Pancreas (tissue), 10 donors: ENCODE measurements at regions not wholly inside any gene's neighbourhood (a gene's known extent, or its start where the extent isn't known, plus 50 kb on each side); places are given as distances from the start of the nearest gene placed in this dataset.
A peak's percentile ranks its signal among the peaks of the same experiment; 100 is the strongest.

Experiments used
- ATAC-seq, 4 donors: fragments of 200-7000 bp; cut with Tn5 transposase; one replicate each; pipeline versions ENCODE4 v1.8.0 to v1.9.1; 2020; ENCODE audit warnings: mild to moderate bottlenecking in 4 of 4, moderate library complexity in 4 of 4
- DNase-seq, 6 donors: peaks; one replicate each; pipeline ENCODE4 v3.0.0-alpha.2; 2020
- FAIRE-seq: peaks from 2 replicates; lab custom pipeline; 2012; peaks lifted over from hg19 to GRCh38; lab: Jason Lieb, UNC
- H3K27ac ChIP-seq, 4 donors: fragments of 200-600 bp; sonication (generic); 1 replicate in 3 of 4; 2 replicates in 1 of 4; pipeline versions ENCODE4 v1.5.0 to v1.8.0; 2020
- H3K27me3 ChIP-seq, 4 donors: fragments of 200-600 bp; one replicate each; pipeline ENCODE4 v1.8.0; 2021
- H3K36me3 ChIP-seq, 3 donors: fragments of 200-600 bp; sonication (generic) in 1 of 3; one replicate each; pipeline versions ENCODE4 v1.5.0 to v1.8.0; 2020 to 2021
- H3K4me1 ChIP-seq, 3 donors: fragments of 200-600 bp; one replicate each; pipeline ENCODE4 v1.8.0; 2021
- H3K4me3 ChIP-seq, 4 donors: fragments of 200-600 bp; sonication (generic) in 2 of 4; one replicate each; pipeline versions ENCODE4 v1.5.0 to v1.8.0; 2020 to 2021
- H3K9me3 ChIP-seq, 4 donors: fragments of 200-600 bp; one replicate each; pipeline ENCODE4 v1.8.0; 2021
- CTCF ChIP-seq, 4 donors: fragments of 200-600 bp; sonication (generic) in 3 of 4; IDR thresholded peaks; one replicate each; pipeline versions ENCODE4 v1.5.0 to v1.8.0; 2021; ENCODE audit warnings: antibody characterized with exemption in 4 of 4
- WGBS, 2 donors: extraction: QIAGEN DNeasy Blood & Tissue Kit; methylation state at CpG; one replicate each; pipeline ENCODE4 v1.1.7; 2013; 5-methylcytosine and 5-hydroxymethylcytosine counted together
- intact Hi-C, 3 donors: fragments of 100-400 bp; cut with DNase I; formaldehyde crosslinking; loops; one replicate each; pipeline versions ENCODE4 v1.11.1 to v1.14.2; 2022
- donor health status: healthy with polysubstance abuse.
- donor health status: DM: no; HTN: no; CAD: no; lungs with moderate emphysema.
- donor health status: DM: no; HTN: no; CAD: no.
- donor health status: control.
- donor health status: control.
- donor health status: Bipolar disorder and iron deficiency.
- donor health status: DM: yes; HTN: yes; CAD: no.
- donor health status: DM: no; HTN: no; CAD: no.
- donor health status: DM: no; HTN: no; CAD: no.
- donor health status: DM: yes; HTN: yes; CAD: no.

GRCh38 chr4:176988226-176988625 lies 195.5 kb upstream of the VEGFC start:
- H3K27ac ChIP-seq: no peak overlapping the region
- 7 to 9% methylated on average over 1 of the region's 1 CpG for WGBS, 2 donors
- no peak overlapping the region for H3K4me3 ChIP-seq
- no peaks in the 10 kb centered on the region for H3K4me1 ChIP-seq
- no peak for TF ChIP-seq CTCF (IDR thresholded peaks at IDR 0.05)
- peak in 2 of 4 donors; percentile 47 to 78 for ATAC-seq
- FAIRE-seq: no peak
- no peaks in the 10 kb centered on the region for H3K27me3 ChIP-seq
- H3K36me3 ChIP-seq: no peaks in the 10 kb centered on the region
- intact Hi-C loops: no loop called here
- DNase-seq: no peak
- no peaks in the 10 kb centered on the region for H3K9me3 ChIP-seq

- H3K36me3 ChIP-seq: no peaks in the 10 kb centered on the region
- intact Hi-C loops: no loop called here
- DNase-seq (no peak), FAIRE-seq (no peak), ATAC-seq (no peak)
- H3K27ac ChIP-seq: no peak overlapping the region
- no peak overlapping the region for H3K4me3 ChIP-seq
- H3K4me1 ChIP-seq: no peaks in the 10 kb centered on the region
- 53 to 74% methylated on average over 1 of the region's 1 CpG for WGBS, 2 donors
- H3K9me3 ChIP-seq: no peaks in the 10 kb centered on the region
- no peaks in the 10 kb centered on the region for H3K27me3 ChIP-seq
- no peak for TF ChIP-seq CTCF (IDR thresholded peaks at IDR 0.05)
Measured at GRCh38 chr4:176989186-176989585, 196.5 kb upstream of the VEGFC start.

- FAIRE-seq (no peak), DNase-seq (no peak), ATAC-seq (no peak)
- intact Hi-C loops: no loop called here
- Histone ChIP-seq H3K27me3 (no peaks in the 10 kb centered on the region), H3K36me3 (no peaks in the 10 kb centered on the region), H3K4me1 (no peaks in the 10 kb centered on the region), H3K27ac (no peak overlapping the region), H3K9me3 (no peaks in the 10 kb centered on the region), H3K4me3 (no peak overlapping the region)
- 68 to 69% methylated on average over 2 of the region's 2 CpGs for WGBS, 2 donors
- no peak for TF ChIP-seq CTCF (IDR thresholded peaks at IDR 0.05)
Measured at GRCh38 chr4:176999935-177000543, 207.3 kb upstream of the VEGFC start.

GRCh38 chr4:177001271-177002175 lies 208.8 kb upstream of the VEGFC start:
- ATAC-seq (no peak), DNase-seq (no peak), FAIRE-seq (no peak)
- intact Hi-C loops: no loop called here
- H3K9me3 ChIP-seq: no peaks in the 10 kb centered on the region
- H3K27me3 ChIP-seq: no peaks in the 10 kb centered on the region
- no peaks in the 10 kb centered on the region for H3K36me3 ChIP-seq
- H3K4me1 ChIP-seq: no peaks in the 10 kb centered on the region
- H3K4me3 ChIP-seq: no peak overlapping the region
- 48 to 59% methylated on average over 3 of the region's 3 CpGs for WGBS, 2 donors
- no peak overlapping the region for H3K27ac ChIP-seq
- TF ChIP-seq CTCF (IDR thresholded peaks at IDR 0.05): no peak
